ENCODE measurements at regions not wholly inside any gene's neighbourhood (a gene's known extent, or its start where the extent isn't known, plus 50 kb on each side); places are given as distances from the start of the nearest gene placed in this dataset.

DNA sequence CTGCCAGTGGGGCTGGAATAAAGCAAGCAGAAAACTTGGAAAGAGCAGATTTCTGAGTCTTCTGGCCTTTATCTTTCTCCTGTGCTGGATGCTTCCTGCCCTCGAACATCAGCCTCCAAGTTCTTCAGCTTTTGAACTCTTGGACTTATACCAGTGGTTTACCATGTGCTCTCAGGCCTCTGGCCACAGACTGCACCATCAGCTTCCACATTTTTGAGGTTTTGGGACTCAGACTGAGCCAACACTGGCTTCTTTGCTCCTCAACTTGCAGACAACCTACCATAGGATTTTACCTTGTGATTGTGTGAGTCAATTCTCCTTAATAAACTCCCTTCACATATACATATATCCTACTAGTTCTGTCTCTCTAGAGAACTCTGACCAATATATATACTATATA is 706.6 kb downstream of the NR2F2 start:
- TF ChIP-seq EZH2 (IDR thresholded peaks at IDR 0.05; ENCODE audit: borderline replicate concordance, low read depth, low read length, severe bottlenecking), result no peak
- TF ChIP-seq GATA2 (IDR thresholded peaks at IDR 0.05; ENCODE audit: insufficient read depth, insufficient read length, low read depth, low read length), result no peak
- TF ChIP-seq, protein P1, sequence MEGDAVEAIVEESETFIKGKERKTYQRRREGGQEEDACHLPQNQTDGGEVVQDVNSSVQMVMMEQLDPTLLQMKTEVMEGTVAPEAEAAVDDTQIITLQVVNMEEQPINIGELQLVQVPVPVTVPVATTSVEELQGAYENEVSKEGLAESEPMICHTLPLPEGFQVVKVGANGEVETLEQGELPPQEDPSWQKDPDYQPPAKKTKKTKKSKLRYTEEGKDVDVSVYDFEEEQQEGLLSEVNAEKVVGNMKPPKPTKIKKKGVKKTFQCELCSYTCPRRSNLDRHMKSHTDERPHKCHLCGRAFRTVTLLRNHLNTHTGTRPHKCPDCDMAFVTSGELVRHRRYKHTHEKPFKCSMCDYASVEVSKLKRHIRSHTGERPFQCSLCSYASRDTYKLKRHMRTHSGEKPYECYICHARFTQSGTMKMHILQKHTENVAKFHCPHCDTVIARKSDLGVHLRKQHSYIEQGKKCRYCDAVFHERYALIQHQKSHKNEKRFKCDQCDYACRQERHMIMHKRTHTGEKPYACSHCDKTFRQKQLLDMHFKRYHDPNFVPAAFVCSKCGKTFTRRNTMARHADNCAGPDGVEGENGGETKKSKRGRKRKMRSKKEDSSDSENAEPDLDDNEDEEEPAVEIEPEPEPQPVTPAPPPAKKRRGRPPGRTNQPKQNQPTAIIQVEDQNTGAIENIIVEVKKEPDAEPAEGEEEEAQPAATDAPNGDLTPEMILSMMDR (IDR thresholded peaks at IDR 0.05; ENCODE audit: extremely low read depth in 1 of 2, insufficient read depth in 1 of 2, low read depth in 1 of 2, low read length in 2 of 2), result no peak
- TF ChIP-seq, protein P2, sequence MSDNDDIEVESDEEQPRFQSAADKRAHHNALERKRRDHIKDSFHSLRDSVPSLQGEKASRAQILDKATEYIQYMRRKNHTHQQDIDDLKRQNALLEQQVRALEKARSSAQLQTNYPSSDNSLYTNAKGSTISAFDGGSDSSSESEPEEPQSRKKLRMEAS (IDR thresholded peaks at IDR 0.05; ENCODE audit: insufficient read depth, insufficient read length), result no peak
- TF ChIP-seq POLR2AphosphoS5 (IDR thresholded peaks at IDR 0.05; ENCODE audit: insufficient read depth, low read depth, low read length), result no peak
- no peak for TF ChIP-seq FOS (IDR thresholded peaks at IDR 0.05; ENCODE audit: borderline replicate concordance, insufficient read depth, low read length)
- TF ChIP-seq POLR2A (IDR thresholded peaks at IDR 0.05; ENCODE audit: low read depth, low read length), result no peak

Data from endothelial cell of umbilical vein (primary cell).